ENCODE measurements at regions not wholly inside any gene's neighbourhood (a gene's known extent, or its start where the extent isn't known, plus 50 kb on each side); places are given as distances from the start of the nearest gene placed in this dataset.
"Not testable (repeated sequence)": the region's sequence is repeated elsewhere in the genome, so short reads cannot be mapped to it uniquely, and the experiment has no call there.

DNA sequence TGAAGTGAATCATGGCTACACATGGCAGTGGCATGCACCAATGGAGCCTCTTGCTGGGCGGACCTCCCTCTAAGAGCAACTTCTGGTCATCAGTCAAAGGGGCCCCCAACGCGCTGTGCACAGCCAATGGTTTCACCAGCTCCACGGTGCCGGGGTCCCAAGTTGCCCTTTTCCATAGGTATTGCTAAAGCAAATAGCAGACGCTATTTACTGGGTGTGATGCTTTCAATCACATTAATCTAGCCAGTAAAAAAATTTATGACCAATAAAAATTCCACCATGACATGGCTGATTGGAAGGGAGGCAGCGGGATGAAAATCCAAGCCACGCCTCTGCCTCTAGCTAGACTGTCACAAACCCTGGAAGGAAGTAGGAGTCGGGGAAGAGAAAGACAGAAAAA lies 680.3 kb upstream of the SOX9 start:
- H3K27ac ChIP-seq, result no peak overlapping the region
- TF ChIP-seq CTCF (conservative IDR thresholded peaks at IDR 0.05), result no peak
- TF ChIP-seq ZFX (IDR thresholded peaks at IDR 0.05), result no peak

GRCh38 chr17:71441098-71441497 lies 679.7 kb upstream of the SOX9 start:
- H3K27ac ChIP-seq, result no peak overlapping the region
- no peak for TF ChIP-seq CTCF (conservative IDR thresholded peaks at IDR 0.05)
- no peak for TF ChIP-seq ZFX (IDR thresholded peaks at IDR 0.05)

GRCh38 chr17:71444078-71444477 lies 676.7 kb upstream of the SOX9 start:
- TF ChIP-seq ZFX (IDR thresholded peaks at IDR 0.05), result no peak
- TF ChIP-seq CTCF (conservative IDR thresholded peaks at IDR 0.05), result no peak
- H3K27ac ChIP-seq, result no peak overlapping the region

GRCh38 chr17:71446645-71447437 lies 674.0 kb upstream of the SOX9 start:
- TF ChIP-seq ZFX (IDR thresholded peaks at IDR 0.05) (no peak), CTCF (conservative IDR thresholded peaks at IDR 0.05) (no peak)
- no peak overlapping the region for H3K27ac ChIP-seq

GRCh38 chr17:71447644-71448043 lies 673.2 kb upstream of the SOX9 start:
- TF ChIP-seq CTCF (conservative IDR thresholded peaks at IDR 0.05) (no peak), ZFX (IDR thresholded peaks at IDR 0.05) (no peak)
- no peak overlapping the region for H3K27ac ChIP-seq

- H3K27ac ChIP-seq, result not testable (repeated sequence)
These were observed 670.2 kb upstream of the SOX9 start for GRCh38 chr17:71450657-71451056.

DNA sequence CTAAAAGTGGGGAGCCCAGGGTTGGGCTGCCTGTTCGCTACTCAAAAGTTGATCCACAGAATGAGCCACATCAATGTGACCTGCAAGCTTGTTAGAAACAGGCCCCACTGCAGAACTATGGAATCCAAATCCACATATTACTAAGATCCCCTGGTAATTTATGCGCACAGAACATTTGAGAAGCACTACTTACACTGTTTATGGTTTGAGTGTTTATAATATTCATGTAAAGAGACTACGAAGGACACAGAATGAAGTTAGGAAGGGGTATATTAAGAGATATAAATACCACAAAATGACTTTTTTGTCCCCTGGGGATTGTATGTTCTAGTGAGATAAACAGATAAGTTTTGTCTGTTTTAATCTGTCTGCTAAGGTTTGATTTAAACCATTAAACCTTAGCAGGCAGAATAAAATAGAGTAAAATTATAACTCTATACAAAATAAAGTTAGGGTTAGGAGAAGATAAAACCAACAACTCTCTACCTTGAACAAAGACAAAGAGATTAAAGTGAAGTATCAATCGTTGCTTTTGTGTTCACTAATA lies 666.9 kb upstream of the SOX9 start:
- no peak overlapping the region for H3K27ac ChIP-seq
- TF ChIP-seq CTCF (conservative IDR thresholded peaks at IDR 0.05) (no peak), ZFX (IDR thresholded peaks at IDR 0.05) (no peak)

DNA sequence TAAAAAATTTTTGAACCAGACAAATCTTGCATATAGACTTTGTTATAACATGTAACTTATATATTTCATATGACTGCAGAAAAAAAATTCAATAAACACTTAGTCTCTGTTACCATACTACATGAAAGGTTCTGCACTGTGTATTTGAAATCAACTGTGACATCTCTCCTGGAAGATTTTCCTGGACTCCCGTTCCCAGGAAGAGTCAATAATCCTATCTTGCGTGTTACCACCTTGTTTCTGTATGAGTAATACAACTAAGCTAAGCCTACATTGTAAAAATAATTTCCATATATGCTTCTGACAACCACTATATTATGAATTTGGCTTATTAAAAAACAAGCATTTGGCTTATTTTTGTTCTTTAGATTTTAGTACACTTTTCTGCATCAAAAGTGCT lies 665.6 kb upstream of the SOX9 start:
- TF ChIP-seq ZFX (IDR thresholded peaks at IDR 0.05), result no peak
- TF ChIP-seq CTCF (conservative IDR thresholded peaks at IDR 0.05), result no peak
- no peak overlapping the region for H3K27ac ChIP-seq
